Right hindlimb (tissue), 1 donor: ENCODE measurements at regions not wholly inside any gene's neighbourhood (a gene's known extent, or its start where the extent isn't known, plus 50 kb on each side); places are given as distances from the start of the nearest gene placed in this dataset.

Experiments used
- DNase-seq: peaks from one replicate; pipeline ENCODE4 v3.0.0-alpha.2; 2018

GRCh38 chr5:57862471-57862911, 379.9 kb upstream of the ACTBL2 start:
- no peak for DNase-seq

GRCh38 chr5:57859626-57860025, 377.0 kb upstream of the ACTBL2 start:
- DNase-seq = no peak

GRCh38 chr5:57858905-57859304, 376.3 kb upstream of the ACTBL2 start:
- peak; percentile 55 for DNase-seq

GRCh38 chr5:57857696-57858095, 375.1 kb upstream of the ACTBL2 start:
- DNase-seq = no peak

GRCh38 chr5:57855831-57856230, 373.2 kb upstream of the ACTBL2 start:
- no peak for DNase-seq

- no peak for DNase-seq
Measured at GRCh38 chr5:57853929-57854697, 371.5 kb upstream of the ACTBL2 start.

GRCh38 chr5:57850109-57850508, 367.5 kb upstream of the ACTBL2 start:
- no peak for DNase-seq

GRCh38 chr5:57845025-57845424, 362.4 kb upstream of the ACTBL2 start:
- no peak for DNase-seq

GRCh38 chr5:57844410-57844809, 361.8 kb upstream of the ACTBL2 start:
- DNase-seq = peak; percentile 24

GRCh38 chr5:57843059-57843367, 360.4 kb upstream of the ACTBL2 start:
- DNase-seq = peak; percentile 24

GRCh38 chr5:57842364-57843058, 359.9 kb upstream of the ACTBL2 start:
- no peak for DNase-seq

- DNase-seq = peak; percentile 81
Measured at GRCh38 chr5:57841676-57842363, 359.2 kb upstream of the ACTBL2 start.

- no peak for DNase-seq
Measured at GRCh38 chr5:57839437-57840079, 356.9 kb upstream of the ACTBL2 start.

- DNase-seq = no peak
Measured at GRCh38 chr5:57839025-57839424, 356.4 kb upstream of the ACTBL2 start.

GRCh38 chr5:57836921-57837320, 354.3 kb upstream of the ACTBL2 start:
- DNase-seq = no peak

- DNase-seq = no peak
Measured at GRCh38 chr5:57836331-57836730, 353.7 kb upstream of the ACTBL2 start.

GRCh38 chr5:57834829-57835608, 352.4 kb upstream of the ACTBL2 start:
- DNase-seq = no peak

- DNase-seq = no peak
Measured at GRCh38 chr5:57833489-57833888, 350.9 kb upstream of the ACTBL2 start.

GRCh38 chr5:57832875-57833274, 350.3 kb upstream of the ACTBL2 start:
- DNase-seq = no peak

- no peak for DNase-seq
Measured at GRCh38 chr5:57831932-57832331, 349.3 kb upstream of the ACTBL2 start.

GRCh38 chr5:57831090-57831489, 348.5 kb upstream of the ACTBL2 start:
- DNase-seq = no peak

GRCh38 chr5:57828221-57828620, 345.6 kb upstream of the ACTBL2 start:
- no peak for DNase-seq
